ENCODE measurements at regions not wholly inside any gene's neighbourhood (a gene's known extent, or its start where the extent isn't known, plus 50 kb on each side); places are given as distances from the start of the nearest gene placed in this dataset.

- no peak overlapping the region for H2BK120ac ChIP-seq (ENCODE audit: low read depth, low read length, poor library complexity, severe bottlenecking)
- no peaks in the 10 kb centered on the region; a peak in 1 of 5 replicates for H3K9me3 Mint-ChIP-seq
- H3K56ac ChIP-seq (ENCODE audit: insufficient read length, low read depth, low read length) = no peak overlapping the region
- H3T11ph ChIP-seq (ENCODE audit: low read length) = no peak overlapping the region
- H2BK20ac ChIP-seq (ENCODE audit: low read depth, low read length, poor library complexity, severe bottlenecking) = no peak overlapping the region
- no peaks in the 10 kb centered on the region for H3K79me2 ChIP-seq (ENCODE audit: insufficient read depth, low read length)
- H3K27me3 Mint-ChIP-seq (ENCODE audit: low read depth) = peaks cover 33% of the 10 kb centered on the region
- no peaks in the 10 kb centered on the region for H3K36me3 Mint-ChIP-seq (ENCODE audit: insufficient read depth in 1 of 3, low read depth in 3 of 3)
- H3K18ac ChIP-seq (ENCODE audit: insufficient read length, low read depth, low read length) = no peak overlapping the region
- no peaks in the 10 kb centered on the region for H3K9me3 ChIP-seq (ENCODE audit: control insufficient read depth, low read depth, low read length)
- H4K20me1 ChIP-seq (ENCODE audit: control insufficient read depth, insufficient read depth, insufficient read length) = no peaks in the 10 kb centered on the region
- no peak overlapping the region for H3K27ac Mint-ChIP-seq
- H2BK12ac ChIP-seq (ENCODE audit: insufficient read length, low read depth, low read length) = no peak overlapping the region
- H3K27me3 ChIP-seq (ENCODE audit: insufficient read depth, low read length) = peaks cover 5% of the 10 kb centered on the region; the same call in 1 of the 2 replicates
- no peak overlapping the region for H3K4ac ChIP-seq (ENCODE audit: low read depth, low read length)
- H3K4me1 ChIP-seq (ENCODE audit: insufficient read depth, low read length) = peaks cover 8% of the 10 kb centered on the region; the same call in 1 of the 2 replicates
- H3K4me3 Mint-ChIP-seq = no peak overlapping the region
- no peak overlapping the region for H2AFZ ChIP-seq (ENCODE audit: low read length)
- H3K27ac ChIP-seq (ENCODE audit: insufficient read length, low read depth, low read length) = no peak overlapping the region
- H3K9ac ChIP-seq (ENCODE audit: extremely low read depth, insufficient read length, low read length) = no peak overlapping the region
- H3K14ac ChIP-seq (ENCODE audit: insufficient read depth, low read length) = no peak overlapping the region
- no peak overlapping the region for H4K8ac ChIP-seq (replicated peaks; ENCODE audit: insufficient read length, low read depth, low read length)
- H3K23me2 ChIP-seq (ENCODE audit: insufficient read length, low read depth, low read length, poor library complexity, severe bottlenecking) = no peaks in the 10 kb centered on the region
- DNase-seq = no peak
- no peak overlapping the region for H2AK5ac ChIP-seq (ENCODE audit: insufficient read length, low read length)
- no peak for TF ChIP-seq CTCF (conservative IDR thresholded peaks at IDR 0.05)
- no peak overlapping the region for H2BK5ac ChIP-seq (ENCODE audit: insufficient read length, low read length)
- H3K79me1 ChIP-seq (ENCODE audit: insufficient read depth, low read depth, low read length, poor library complexity, severe bottlenecking) = no peaks in the 10 kb centered on the region
- no CpG with 5 or more reads among the region's 7 CpGs for WGBS (ENCODE audit: extremely low coverage, insufficient read length, low lambda C conversion rate)
- H3K4me1 Mint-ChIP-seq = peaks cover 24 to 30% of the 10 kb centered on the region in 2 experiments
- H4K91ac ChIP-seq (ENCODE audit: insufficient read length, low read depth, low read length) = no peak overlapping the region
- no peak overlapping the region for H3K4me2 ChIP-seq (ENCODE audit: insufficient read depth, insufficient read length, low read length)
- no peak overlapping the region for H3K23ac ChIP-seq (ENCODE audit: insufficient read length, low read depth, low read length)
- H2BK15ac ChIP-seq (ENCODE audit: low read depth, low read length) = no peak overlapping the region
- H4K5ac ChIP-seq (ENCODE audit: insufficient read length, low read depth, low read length) = no peak overlapping the region
These were observed 206.5 kb downstream of the TEX29 start for GRCh38 chr13:111526922-111527321.
